DMS114 treated with DMSO at 0.1 percent for 48 hours (cell line): ENCODE measurements at regions not wholly inside any gene's neighbourhood (a gene's known extent, or its start where the extent isn't known, plus 50 kb on each side); places are given as distances from the start of the nearest gene placed in this dataset.

ENCODE experiments used
- DNase-seq: peaks from one replicate; lab custom pipeline; 2025; ENCODE audit not compliant: unreplicated experiment; lab: John Stamatoyannopoulos, UW

DNA sequence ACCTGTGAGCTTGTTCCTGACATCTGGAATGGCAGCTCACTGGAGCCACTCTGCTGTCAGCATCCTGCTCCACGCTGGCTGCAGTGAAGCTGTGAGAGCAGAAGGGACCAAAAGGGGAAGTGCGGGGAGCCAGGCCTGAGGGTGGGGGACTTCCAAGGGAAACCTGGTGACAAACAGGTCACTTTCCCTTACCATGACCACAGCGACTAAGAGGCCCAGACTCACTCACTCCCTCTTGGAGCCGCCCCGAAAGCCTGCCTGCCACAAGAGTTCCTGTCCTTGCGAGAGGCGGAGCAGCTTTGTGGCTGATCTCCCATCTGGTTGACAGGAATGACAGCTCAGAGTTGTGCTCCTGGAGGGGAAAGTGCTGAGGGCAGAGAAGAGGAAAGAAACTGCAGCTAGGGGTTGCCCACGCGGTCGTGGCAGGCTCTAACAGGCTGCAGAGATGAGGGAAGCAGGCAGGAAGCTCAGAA lies 183.8 kb upstream of the NTM start:
- DNase-seq = no peak

DNA sequence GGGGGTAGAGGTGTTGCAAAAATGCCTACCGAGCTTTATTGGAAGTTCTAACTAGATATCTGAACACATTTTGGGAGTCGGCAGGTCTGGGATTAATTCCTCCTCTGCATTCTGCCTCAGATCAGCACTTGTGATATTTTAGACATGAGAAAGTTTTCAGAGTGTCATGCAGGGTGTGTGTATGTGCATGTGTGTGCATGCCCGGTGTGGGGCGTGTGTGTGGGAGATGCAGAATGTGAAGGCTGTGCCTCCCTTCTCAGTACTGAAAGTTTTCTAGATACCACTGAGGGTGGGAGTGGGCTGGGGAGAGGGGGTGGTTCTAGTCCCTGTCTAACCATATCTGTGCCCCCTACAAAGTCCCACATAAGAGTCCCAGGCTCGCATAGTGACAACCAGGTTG lies 180.0 kb upstream of the NTM start:
- no peak for DNase-seq

DNA sequence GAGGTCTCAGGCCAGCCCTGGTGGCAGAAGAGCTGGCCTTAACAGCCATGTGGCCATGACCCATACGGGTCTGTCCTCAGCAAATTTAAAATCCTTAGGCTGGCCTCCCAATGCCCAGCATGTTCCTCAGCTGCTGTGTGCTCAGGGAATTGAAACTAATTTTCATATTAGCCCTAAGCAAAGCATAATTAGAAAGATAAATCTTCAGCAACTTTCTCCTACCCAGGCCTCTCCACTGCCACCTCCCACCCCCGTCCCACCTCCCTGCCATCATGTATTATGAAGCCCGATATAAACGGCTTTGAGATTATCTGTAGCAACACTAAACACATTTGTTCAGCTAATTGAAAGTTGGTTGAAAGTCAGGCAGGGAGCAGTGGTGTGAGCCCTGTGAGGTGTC lies 178.8 kb upstream of the NTM start:
- no peak for DNase-seq

DNA sequence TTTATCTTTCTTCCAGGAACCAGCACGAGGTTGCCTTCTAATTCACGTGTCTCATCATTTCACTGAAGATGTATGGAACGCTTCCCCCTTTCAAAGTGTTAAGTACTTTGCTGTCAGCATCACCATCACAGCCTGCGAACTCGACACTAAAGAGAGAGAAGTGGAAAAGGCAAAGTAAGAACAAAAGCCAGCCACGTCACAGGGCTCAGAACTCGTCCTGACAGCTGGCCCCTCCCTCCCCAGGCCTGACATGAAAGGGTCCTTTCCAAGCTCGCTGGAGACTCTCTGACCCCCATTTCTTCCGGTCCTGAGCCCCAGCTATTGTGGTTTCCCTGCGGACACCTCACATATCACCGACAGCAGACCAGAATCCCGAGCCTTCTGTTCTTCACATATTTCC lies 177.8 kb upstream of the NTM start:
- DNase-seq = no peak

DNA sequence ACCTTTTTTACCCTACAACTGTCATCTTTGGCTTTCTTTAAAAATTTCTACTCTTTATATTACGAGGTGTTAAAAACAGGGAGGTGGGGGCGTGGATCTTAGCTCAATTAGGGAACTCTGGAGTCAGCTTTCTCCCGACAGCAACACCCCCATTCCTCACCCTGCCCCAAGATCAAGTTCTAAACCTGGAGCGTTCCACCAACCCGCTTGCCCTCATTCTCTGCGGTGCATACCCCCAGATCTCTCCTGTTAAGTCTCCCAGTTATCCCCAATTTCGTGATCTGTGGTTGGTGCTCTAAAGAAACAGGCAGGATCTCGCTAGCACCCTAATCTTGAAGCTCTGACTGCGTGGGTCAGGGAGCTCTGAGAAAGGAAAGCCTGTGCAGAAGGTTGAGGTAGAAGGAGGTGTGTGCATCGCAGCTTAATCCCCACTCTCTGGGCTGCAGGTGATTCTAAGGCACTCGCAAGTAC lies 177.3 kb upstream of the NTM start:
- DNase-seq = no peak

DNA sequence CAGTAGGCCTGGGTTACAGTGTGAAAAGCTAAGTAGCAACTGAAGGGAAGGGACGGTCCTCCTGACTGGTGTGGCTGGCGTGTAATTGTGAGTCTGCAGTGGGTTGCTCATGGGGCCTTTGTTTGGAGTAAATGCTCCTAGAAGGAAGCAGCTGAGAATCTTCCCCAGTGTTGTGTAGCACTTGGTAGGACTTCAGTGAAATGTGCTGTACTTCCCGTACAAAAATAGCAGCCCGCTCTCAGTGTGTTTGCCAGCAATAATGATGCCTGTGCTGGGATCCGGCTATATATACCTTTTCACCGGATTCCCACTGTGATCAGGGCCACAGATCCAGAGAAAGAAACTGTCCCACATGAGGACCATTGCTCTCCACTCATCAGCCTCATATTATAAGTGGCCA lies 175.7 kb upstream of the NTM start:
- DNase-seq = no peak

DNA sequence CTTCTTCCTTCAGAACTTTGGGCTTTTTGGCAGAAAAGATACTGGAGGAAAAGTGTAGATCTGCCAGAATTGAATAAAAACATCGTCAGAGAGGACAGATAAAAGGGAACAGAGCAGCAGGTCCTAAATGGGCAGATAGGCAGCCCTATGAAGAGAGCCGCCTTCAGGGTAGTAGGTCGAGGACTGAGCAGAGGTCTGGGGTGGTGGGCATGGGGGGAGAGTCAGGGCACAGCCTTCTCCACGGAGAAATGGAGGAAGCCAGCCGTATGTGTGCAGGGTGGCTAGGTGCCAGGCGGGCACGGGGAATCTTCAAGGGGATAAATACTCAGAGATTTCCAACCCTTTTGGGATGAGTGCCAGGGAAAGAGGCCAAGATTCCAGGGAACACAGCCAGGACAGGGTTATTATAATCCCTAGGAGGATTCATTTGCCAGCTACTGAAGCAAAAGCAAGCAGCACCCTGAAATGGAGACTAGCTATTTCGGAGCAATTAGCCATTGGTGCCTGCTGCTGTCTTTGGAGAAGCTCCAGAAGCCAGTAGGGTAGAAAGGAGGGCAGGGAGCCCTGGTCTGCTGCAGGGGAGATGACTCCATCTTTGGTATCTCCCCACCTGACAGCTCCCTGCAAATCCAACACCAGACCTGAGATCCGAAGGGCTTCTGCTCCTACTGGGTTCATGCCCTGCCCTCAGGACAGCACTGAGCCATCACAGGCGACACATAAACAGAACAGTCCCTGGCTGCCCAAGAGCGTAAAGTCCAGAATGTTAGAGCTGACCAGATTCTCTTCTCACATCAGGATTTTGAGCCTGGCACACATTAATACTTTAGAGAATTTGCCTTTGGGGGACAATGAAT lies 174.5 kb upstream of the NTM start:
- no peak for DNase-seq

DNA sequence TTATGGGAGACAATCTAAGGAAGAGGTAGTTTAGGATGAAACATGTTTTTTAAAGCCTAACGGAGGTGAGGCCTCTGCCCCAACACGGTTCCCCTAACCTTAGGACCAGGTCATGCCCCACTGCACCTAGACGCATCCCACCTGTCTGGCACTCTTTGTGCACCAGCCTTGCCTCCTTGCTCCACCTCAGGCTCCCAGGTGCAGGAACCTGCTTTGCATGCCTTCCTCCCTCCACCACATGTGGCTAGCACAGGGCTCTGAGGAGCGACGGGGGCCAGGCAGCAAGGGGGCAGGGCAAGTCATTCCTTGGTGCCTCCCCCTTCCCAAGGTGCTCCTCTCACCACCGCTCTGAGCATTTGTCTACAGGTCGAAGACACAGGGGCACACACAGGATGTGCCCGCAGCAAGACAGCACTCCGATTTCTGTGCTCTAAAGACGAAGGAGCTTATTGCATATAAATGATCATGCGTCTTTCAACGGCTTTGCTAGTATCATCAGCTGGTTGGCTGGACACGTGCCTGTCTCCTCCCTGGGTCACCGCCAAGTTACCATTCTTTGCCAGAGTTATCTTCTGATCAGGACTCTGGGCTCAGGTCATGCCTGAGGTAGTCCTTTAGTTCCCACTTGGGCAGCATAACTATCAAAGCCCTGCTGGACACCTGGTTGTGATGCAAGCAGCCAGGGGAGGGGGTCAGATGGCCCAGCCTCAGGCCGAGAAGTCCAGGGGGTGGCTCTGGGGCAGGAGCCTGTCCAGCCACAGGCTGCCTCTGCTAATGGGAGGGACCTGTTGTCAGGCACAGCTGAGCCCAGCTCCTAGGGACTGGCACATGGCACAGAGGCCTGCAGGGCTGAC lies 172.0 kb upstream of the NTM start:
- no peak for DNase-seq

DNA sequence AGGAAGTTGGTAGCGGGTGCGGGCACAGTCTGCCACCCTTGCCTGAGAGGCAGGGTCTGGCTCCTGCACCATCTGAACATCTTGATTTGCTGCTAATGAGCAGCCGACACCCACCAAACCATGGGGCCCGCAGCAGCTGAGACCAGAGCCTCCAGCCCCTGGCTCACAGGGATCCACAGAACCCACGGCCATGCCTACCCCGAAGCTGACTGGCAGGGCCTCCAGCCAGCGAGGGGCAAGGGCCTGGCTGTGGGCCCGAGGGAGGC lies 171.5 kb upstream of the NTM start:
- no peak for DNase-seq

DNA sequence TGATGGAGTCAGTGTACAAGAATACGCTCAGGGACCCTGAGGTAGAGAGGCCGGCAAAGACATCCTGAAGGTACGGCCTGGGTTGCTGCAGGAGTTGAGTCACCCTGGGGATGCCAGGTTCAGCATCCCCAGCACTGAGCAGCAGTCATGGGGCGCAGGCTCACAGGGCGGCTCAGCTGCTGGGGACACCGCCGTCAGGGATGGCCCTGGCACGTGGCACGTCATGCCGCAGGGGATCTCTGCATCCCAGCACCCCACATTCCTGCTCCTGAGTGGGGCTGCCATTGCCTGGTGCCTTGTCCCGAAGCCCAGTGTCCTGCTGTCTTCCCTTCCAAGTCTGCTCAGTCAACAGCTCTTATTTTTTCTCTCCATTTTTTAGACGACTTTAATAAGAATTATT lies 168.7 kb upstream of the NTM start:
- no peak for DNase-seq

DNA sequence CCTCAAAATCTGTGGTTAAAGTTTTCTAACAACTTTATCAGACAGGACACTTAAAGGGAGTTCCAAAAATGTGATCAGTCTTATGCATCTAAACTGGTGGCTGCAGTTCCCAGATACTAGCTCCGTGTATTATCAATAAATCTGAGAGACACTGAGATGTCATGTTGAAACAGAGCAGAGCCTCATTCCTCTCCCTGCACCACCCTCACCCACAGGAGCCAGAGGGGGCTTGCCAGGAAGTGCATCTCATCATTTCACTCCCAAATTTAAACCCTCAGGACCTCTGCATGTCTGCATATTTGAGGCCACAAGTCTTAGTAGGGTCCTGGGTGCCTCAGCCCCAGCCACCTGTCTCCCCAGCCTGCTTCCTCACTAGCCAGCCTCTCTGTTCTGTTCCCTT lies 167.4 kb upstream of the NTM start:
- no peak for DNase-seq

DNA sequence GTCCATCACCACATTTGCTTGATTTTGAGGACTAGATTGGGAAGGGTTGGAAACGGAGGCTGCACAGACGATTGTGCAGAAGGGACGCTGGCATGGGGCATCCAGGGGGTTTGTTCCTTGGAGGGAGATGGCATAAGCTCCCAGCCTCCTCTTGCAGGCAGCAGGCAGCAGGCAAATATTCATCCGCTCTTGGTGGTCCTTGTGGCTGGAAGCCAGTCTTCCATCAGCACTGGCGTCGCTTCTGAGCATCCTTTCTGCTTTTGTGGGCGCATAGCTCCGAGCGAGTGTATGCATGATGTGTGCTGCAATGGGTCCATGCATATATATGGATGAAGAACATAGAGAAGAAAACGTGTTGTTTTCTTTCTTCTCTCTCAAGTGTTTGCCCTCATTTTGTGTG lies 166.1 kb upstream of the NTM start:
- DNase-seq = no peak

DNA sequence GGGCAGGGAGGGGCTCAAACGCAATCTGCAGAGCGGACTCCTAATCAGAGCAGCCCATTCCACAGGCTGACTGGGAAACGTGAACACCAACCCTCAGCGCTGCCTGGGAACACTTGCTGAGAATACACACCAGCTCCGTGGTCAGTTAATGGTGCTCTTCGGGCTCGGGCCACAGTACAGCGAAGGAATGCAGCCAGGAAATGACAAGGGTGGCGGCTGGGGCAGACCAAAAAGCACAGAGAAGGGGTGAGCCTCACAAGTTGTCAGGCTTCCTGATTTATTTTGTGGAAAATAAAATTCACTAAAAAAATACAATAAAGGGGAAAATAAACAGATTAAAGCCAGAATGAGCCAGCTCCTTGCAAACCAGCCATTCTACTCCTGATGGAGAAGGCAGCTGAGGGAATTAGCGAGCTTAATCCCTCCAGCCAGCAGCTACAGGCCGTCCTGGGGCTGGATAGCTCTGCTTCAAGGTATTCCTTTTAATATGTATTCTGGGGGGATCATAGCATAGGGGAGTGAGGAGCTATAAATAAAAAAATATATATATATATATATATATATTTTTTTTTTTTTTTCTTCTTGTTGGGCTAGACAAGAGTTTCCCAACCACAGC lies 165.5 kb upstream of the NTM start:
- DNase-seq = no peak

DNA sequence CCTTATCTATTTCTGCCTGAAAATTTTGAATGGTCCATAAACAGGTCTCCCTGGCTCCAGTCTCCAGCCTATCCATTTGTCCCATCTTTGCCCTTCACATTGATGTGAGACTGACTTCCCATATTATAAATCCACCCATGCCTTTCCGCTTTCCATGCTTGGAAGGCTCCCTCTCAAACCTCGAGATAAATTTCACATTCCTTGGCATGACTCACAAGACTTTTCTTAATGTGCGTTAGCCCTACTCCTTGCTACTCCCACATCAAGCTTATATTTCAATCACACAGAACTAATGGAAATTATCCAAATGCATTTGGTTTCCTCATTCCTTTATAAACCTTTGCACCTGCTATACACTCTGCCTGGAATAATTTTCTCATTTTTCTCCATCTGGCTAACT lies 163.7 kb upstream of the NTM start:
- DNase-seq = no peak

DNA sequence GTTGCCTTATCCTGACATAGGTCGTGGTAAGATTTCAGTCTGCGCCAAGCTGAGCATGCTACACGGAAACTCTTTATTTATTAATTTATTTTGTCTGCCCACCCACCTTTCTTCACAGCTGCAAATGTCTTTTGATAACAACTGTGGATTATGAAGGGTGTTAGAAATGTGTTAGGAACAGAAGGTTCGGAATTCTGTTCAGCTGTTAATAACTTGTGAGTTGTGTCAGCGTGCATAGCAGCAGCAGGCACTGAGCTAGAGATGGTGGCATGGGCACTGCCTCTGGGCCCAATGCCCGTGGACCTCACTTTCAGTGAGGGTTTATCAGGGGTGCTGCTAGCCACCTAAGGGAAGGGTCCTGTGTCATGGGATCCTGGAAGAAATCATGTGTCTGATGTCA lies 162.5 kb upstream of the NTM start:
- DNase-seq = no peak

DNA sequence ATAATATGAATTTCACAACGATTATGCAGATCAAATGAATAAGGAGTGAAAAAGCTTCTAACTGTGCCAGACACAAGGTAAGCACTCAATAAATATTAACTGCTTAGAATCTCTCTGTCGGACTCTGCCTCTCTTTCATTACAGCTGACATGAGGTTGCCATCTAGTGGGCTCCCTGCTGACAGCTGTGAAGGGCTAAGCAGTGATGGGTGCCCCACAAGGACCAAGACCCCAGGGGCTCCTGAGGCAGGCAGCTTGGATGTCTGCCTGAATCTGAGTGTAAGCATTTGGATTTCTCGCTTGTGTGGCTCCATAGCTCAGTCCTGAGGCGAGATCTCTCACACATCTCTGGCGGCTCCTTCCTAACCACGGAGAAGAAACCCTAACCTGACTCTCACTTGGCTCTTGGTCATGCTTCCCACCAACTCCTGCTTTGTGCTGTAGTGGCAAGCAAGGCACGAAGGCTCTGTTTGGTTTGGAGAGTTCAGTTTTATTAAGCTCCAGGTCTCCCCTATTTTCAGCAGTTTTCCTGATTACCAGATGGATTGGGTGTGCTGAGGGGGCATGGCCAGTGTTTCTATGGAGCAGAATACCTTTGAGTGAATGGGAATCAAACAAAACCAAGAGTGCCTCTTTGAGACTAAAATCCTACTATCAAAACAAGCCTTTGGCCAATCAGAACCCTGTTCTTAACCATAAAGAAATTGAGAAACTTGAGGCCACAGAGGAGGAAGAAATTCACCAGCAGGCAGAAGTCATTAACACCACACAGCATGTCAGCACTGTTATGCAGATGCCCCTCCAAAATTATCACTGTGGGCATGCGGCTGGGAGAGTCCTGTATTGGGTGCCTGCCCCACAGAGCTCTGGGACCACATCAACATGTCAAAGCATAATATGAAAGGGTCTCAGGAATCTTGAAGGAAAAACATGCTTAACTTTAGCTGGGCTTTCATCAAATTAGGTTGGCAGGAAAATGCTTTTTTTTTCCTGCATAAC lies 152.8 kb upstream of the NTM start:
- no peak for DNase-seq

DNA sequence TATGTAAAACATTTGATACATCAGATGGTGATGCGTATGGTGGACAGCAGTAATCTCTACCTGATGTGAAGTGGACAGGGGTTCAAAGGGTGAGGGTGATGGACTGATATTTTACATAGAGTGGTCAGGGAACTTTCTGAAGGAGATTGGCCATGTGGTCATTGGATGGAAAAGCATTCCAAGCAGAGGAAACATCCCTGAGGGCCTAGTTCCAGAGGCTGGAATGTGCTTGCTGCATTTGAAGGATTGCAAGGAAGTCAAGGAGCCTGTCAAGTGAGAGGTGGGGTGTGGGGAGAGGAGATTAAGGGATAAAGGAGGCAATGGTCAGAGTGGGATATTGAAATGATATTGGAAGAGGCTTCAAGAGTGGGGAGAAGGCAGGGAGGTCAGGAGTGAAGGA lies 151.9 kb upstream of the NTM start:
- no peak for DNase-seq

DNA sequence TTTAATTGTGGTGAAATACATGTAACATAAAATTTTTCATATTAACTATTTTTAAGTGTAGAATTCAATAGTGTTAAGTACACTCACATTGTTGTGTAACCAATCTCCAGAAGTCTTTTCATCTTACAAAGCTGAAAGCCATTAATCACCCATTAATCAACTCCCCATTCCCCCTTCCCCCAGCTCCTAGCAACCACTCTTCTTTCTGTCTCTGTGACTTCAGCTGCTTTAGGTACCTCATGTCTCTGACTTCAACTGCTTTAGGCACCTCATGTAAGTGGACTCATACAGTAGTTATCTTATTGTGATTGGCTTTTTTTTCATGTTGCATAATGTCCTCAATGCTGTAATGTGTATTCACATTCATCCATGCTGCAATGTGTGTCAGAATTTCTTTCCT lies 150.8 kb upstream of the NTM start:
- DNase-seq = no peak

DNA sequence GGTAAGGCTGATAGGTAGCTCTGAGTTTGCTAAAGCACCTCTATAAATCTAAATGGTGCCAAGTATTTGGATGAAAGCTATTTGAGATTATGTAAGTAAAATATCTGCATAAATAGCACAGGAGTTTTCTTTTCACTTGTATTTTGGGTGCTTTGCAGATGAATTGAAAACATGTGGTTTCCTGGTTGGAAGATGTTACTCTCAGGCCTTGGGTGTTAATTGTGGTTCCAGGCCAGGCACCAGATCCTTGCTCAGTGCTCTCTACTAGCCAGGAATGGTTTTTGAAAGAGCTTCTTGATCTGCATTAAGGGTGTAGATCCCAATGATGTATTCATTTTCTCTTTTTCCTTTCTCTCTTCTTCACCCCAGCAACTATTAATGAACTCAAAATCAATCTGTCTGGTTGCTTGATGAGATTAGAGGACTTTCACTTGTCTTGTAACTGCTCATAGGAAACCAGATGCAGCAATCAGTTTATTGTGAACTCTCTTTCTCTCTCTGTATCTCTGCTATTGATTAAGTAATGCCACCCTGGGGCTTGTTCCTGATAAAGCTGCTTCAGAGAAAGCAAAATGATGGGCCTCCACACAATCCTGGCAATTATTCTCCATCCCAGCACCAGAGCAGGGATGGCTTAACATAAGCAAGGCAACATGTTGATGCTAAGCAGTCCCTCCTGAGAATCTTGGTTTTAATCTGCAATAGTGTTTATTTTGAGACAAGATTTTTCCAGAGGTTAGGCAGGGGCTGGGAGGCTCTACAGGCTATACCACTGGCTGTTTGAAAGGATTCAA lies 147.0 kb upstream of the NTM start:
- DNase-seq = no peak

DNA sequence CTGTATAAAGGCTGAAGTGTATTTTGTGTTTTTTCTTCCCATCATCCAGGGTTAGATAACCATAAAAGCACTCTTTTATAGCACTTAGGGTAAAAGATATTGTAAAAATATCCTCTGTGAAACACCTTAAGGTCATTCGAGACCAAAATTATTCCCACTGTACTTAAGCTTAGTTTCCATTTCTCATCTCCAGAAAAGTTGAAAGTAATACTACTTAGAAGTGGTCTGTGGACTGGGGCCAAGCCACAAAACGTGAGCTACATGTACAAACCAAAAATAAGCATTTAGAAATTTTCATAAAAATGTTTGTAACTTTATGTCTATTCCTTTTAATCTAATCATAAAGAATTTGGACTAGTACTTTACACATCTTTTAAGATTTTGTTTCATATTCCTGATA lies 142.0 kb upstream of the NTM start:
- DNase-seq = no peak
